ENCODE measurements at regions not wholly inside any gene's neighbourhood (a gene's known extent, or its start where the extent isn't known, plus 50 kb on each side); places are given as distances from the start of the nearest gene placed in this dataset.

DNA sequence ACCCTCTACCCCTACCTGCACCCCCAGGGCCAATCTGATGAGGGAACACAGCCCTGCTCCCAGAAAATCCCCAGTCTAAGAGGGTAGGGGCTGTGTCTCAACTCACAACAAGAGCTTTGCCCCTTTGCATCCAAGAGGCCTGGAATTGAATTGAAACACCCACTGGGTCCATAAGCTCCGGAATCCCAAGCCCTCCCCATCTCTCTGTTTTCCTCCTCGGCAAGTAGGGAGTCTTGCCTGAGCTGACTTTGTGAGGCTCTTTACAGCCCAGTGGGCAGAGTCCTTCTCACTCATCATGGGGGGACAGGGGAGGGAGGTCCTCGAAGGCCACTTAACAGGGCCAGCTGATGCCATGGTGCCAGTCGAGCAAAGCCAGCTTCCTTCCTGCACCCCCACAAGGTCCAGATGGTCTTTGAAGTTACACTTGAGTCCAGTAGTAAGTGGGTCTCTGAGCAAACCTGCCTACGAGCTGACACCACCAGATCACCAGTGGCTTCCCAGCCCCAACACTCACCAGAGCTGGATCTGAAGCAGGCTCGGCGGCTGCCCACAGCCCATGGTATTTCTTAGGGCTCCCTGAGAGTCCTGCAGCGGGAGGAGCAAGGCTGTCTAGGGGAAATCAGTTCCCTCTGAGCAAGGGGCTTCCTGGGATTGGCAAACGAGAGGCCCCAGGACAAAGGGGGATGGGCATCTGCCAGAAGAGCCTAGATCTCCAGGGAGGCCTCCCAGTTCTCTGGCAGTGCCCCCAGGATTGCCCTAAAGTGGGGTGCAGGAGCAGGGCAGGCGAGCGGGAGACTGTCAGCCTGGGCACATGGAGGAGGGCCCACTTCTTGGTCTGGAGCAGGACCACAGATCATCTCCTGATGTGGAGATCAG, 144.5 kb downstream of the VEGFA start:
- intact Hi-C loops (cut with DNase I) = no loop called here
- Histone ChIP-seq H3K4me1 (no peaks in the 10 kb centered on the region), H3K36me3 (no peaks in the 10 kb centered on the region), H3K4me3 (no peak overlapping the region), H3K9me3 (no peaks in the 10 kb centered on the region), H3K27ac (no peak overlapping the region), H3K27me3 (no peaks in the 10 kb centered on the region)
- TF ChIP-seq EP300 (IDR thresholded peaks at IDR 0.05) (no peak), POLR2A (IDR thresholded peaks at IDR 0.05) (no peak), POLR2AphosphoS5 (IDR thresholded peaks at IDR 0.05) (no peak)
- TF ChIP-seq, protein P1, sequence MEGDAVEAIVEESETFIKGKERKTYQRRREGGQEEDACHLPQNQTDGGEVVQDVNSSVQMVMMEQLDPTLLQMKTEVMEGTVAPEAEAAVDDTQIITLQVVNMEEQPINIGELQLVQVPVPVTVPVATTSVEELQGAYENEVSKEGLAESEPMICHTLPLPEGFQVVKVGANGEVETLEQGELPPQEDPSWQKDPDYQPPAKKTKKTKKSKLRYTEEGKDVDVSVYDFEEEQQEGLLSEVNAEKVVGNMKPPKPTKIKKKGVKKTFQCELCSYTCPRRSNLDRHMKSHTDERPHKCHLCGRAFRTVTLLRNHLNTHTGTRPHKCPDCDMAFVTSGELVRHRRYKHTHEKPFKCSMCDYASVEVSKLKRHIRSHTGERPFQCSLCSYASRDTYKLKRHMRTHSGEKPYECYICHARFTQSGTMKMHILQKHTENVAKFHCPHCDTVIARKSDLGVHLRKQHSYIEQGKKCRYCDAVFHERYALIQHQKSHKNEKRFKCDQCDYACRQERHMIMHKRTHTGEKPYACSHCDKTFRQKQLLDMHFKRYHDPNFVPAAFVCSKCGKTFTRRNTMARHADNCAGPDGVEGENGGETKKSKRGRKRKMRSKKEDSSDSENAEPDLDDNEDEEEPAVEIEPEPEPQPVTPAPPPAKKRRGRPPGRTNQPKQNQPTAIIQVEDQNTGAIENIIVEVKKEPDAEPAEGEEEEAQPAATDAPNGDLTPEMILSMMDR (IDR thresholded peaks at IDR 0.05) = no peak
- no peak for DNase-seq
- WGBS, 2 donors = 89 to 90% methylated on average over 11 of the region's 11 CpGs

DNA sequence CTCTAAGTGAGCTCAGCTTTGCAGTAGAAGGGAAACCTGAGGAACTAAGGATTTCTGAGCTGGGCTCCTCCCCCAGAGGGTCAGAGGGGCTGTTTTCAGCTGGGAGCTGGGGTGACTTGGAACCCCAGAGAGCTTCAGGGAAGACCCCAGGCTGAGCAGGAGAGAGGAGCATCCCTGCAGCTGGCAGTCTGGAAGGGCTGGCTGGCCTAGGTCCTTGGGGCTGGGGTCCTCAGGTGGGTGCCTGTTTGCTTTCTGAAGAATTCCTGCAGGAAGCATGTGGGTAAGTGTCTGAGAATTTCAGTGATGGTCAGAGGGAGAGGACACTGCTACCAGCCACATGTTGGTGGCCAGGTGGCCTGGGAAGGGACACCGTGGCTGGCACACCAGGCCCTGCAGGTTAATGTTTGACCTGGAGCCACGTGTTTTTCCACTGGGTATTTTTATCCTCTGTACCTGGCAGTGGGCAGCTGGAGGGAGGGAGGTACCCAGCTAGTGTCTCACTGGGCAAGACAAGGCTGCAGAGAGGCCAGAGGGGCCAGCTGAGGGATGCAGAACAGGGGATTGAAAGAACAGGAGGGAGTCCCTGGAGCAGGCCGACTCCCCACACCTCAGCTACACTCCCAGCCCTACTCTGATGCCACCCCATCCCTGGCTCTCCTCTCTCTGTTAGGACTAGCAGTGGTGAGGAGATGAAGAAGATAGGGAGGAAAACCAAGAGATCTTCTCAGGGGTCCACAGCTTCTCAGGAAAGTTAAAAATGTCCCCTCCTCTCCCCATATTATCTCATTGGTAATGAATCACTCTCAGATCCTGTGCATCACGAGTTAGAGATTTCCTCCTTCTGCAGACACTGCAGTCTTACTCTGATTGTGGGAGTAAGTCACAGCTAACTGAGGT, 143.6 kb downstream of the VEGFA start:
- H3K9me3 ChIP-seq = no peaks in the 10 kb centered on the region
- no peak overlapping the region for H3K4me3 ChIP-seq
- intact Hi-C loops (cut with DNase I) = no loop called here
- TF ChIP-seq POLR2A (IDR thresholded peaks at IDR 0.05) (no peak), EP300 (IDR thresholded peaks at IDR 0.05) (no peak), POLR2AphosphoS5 (IDR thresholded peaks at IDR 0.05) (no peak)
- TF ChIP-seq, protein P1 (IDR thresholded peaks at IDR 0.05) = no peak
- no peaks in the 10 kb centered on the region for H3K27me3 ChIP-seq
- no peaks in the 10 kb centered on the region for H3K4me1 ChIP-seq
- DNase-seq = no peak
- WGBS, 2 donors = 27 to 60% methylated on average over 4 of the region's 4 CpGs
- no peak overlapping the region for H3K27ac ChIP-seq
- H3K36me3 ChIP-seq = no peaks in the 10 kb centered on the region

DNA sequence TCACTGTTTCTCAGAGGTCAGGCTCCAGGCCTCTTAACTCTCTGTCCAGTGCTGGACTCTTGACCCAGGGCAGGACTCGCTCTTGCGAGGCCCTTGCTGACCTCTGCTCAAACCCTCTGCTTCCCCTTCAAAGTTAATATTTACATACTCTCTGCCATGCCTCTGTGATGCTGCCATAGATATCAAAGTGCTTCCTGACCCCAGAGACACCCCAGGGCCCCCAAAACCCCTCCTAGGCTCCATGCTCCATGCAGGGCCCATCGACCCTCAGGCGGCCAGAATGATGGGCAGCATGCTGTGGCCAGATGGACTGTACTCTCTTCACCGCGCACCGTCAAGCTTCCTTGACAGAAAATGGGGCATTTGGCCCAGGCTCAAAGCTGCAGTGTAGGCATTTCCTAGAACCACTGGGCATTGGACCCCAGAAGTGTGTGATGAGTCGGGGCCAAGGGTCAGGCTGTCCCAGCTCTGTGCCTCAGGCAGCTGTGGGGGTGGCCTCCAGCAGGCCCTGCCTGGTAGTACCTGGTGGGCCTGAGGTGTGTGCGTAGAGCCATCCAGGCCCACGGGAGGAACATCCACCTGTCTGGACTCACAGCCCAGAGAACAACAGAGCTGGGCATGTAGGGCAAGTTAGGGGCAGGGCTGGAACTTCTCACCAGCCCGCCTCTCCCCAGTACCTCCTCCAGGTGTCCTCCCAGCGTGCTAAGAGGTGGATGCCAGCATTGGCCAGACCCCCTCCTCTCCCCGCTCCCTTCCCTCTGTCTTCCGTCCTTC, 142.8 kb downstream of the VEGFA start:
- WGBS, 2 donors = 64 to 85% methylated on average over 14 of the region's 14 CpGs
- intact Hi-C loops (cut with DNase I) = no loop called here
- TF ChIP-seq, protein P1 (IDR thresholded peaks at IDR 0.05) = no peak
- no peak for TF ChIP-seq POLR2AphosphoS5 (IDR thresholded peaks at IDR 0.05)
- TF ChIP-seq POLR2A (IDR thresholded peaks at IDR 0.05) = no peak
- TF ChIP-seq EP300 (IDR thresholded peaks at IDR 0.05) = no peak
- no peak for DNase-seq
- Histone ChIP-seq H3K27ac (no peak overlapping the region), H3K4me3 (no peak overlapping the region), H3K27me3 (no peaks in the 10 kb centered on the region), H3K9me3 (no peaks in the 10 kb centered on the region), H3K36me3 (no peaks in the 10 kb centered on the region), H3K4me1 (no peaks in the 10 kb centered on the region)

DNA sequence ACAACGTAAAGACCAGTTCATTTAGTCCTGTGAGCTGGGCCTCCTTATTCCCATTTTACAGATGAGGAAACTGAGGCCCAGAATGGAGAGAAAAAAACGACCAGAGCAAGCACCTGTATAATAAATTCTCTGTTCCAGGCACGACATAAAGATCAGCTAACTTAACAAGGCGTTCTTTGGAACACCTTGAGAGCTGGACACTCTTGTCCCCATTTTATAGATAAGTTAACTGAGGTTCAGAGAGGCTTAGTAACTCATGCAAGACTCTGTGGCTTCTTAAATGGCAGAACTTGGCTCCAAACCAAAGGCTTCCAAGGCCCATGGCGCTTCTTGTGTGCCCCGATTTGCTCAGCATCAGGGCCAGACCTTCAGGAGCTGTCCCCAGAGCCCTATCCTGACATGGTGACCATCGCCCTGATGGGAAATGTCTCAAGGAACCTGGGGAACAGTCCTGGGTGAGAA, 142.1 kb downstream of the VEGFA start:
- no peaks in the 10 kb centered on the region for H3K27me3 ChIP-seq

More for the DNA sequence above, 142.1 kb downstream of the VEGFA start:
- intact Hi-C loops (cut with DNase I) = no loop called here
- no peak for DNase-seq
- Histone ChIP-seq H3K36me3 (no peaks in the 10 kb centered on the region), H3K9me3 (no peaks in the 10 kb centered on the region), H3K4me3 (no peak overlapping the region), H3K27ac (no peak overlapping the region), H3K4me1 (no peaks in the 10 kb centered on the region)
- WGBS, 2 donors = 70 to 85% methylated on average over 7 of the region's 7 CpGs
- TF ChIP-seq EP300 (IDR thresholded peaks at IDR 0.05) = no peak
- TF ChIP-seq POLR2A (IDR thresholded peaks at IDR 0.05) = no peak
- TF ChIP-seq, protein P1 (IDR thresholded peaks at IDR 0.05) = no peak
- no peak for TF ChIP-seq POLR2AphosphoS5 (IDR thresholded peaks at IDR 0.05)

Measured in sigmoid colon (tissue), 6 donors.